Breast epithelium (tissue), 3 donors: ENCODE measurements at regions not wholly inside any gene's neighbourhood (a gene's known extent, or its start where the extent isn't known, plus 50 kb on each side); places are given as distances from the start of the nearest gene placed in this dataset.

Experiments
- CTCF ChIP-seq, 3 donors: fragments of 450-650 bp; IDR thresholded peaks; one replicate each; pipeline ENCODE4 v1.5.1; 2016 to 2017; ENCODE audit warnings: antibody characterized with exemption in 3 of 3, mild to moderate bottlenecking in 3 of 3, moderate library complexity in 3 of 3
- POLR2A ChIP-seq: fragments of 450-650 bp; IDR thresholded peaks from one replicate; pipeline ENCODE4 v1.6.1; 2016; ENCODE audit warnings: antibody characterized with exemption, mild to moderate bottlenecking, moderate library complexity
- POLR2AphosphoS5 ChIP-seq, 3 donors: sonication (generic); formaldehyde crosslinking; IDR thresholded peaks; one replicate each; pipeline ENCODE4 v1.6.1; 2017; ENCODE audit warnings: antibody characterized with exemption in 3 of 3

DNA sequence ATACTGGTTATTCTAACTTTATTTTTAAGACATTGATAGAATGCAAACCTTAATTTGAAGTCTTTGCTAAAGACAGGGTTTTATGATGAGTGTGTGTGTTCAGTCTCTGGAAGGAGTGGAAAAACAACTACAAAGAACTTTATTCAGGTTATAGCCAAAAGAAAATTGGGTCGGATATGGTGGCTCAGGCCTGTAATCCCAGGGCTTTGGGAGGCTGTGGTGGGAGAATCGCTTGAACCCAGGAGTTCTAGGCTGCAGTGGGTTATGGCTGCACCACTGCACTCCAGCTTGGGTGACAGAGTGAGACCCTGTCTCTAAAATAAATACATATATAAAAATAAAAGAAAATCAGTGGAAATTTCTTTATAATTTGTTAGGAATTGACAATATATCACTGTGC lies 581.5 kb upstream of the CA10 start:
- TF ChIP-seq CTCF (IDR thresholded peaks at IDR 0.05) (no peak), POLR2AphosphoS5 (IDR thresholded peaks at IDR 0.05) (no peak), POLR2A (no peak)
